HG02885 (cell line): ENCODE measurements at regions not wholly inside any gene's neighbourhood (a gene's known extent, or its start where the extent isn't known, plus 50 kb on each side); places are given as distances from the start of the nearest gene placed in this dataset.

ENCODE experiments used
- ATAC-seq: cut with Tn5 transposase; IDR thresholded peaks from one replicate; pipeline ENCODE4 v1.9.1; 2021; ENCODE audit warnings: mild to moderate bottlenecking; ENCODE audit not compliant: unreplicated experiment, poor library complexity

DNA sequence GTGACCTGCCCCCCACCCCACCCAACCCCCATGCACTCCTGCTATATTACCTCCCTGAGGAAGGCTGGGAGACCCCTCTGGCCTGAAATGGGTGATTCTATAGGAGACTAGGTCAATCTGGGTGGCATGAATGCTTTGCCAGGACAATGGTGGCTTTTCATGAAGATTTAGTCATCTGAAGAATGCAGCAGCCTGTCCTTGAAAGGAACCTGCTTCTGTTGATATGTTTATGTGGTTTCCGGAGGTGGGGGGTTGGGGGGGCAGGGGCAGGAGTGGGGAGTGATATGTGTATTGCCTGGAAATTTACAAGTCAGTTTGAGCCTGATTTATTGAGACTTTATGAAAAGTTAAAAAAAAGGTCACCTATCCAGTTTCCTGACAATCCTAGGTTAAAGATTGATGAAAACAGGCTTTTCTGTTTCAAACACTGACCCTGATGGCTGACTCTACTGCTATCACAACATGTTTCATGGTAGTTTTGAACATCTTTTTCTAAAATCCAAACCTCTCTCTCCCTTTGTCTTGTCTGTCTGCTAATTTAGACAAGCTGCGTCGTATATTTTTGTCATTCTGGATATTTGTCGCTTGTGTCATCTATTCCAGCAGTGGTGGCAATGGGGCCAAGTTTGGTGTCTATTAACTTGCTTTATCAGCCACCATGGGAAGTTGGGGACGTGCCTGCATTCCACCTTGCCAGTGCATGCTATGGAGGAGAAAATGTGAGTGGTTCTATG, 153.7 kb upstream of the EGFLAM start:
- ATAC-seq, result no peak

DNA sequence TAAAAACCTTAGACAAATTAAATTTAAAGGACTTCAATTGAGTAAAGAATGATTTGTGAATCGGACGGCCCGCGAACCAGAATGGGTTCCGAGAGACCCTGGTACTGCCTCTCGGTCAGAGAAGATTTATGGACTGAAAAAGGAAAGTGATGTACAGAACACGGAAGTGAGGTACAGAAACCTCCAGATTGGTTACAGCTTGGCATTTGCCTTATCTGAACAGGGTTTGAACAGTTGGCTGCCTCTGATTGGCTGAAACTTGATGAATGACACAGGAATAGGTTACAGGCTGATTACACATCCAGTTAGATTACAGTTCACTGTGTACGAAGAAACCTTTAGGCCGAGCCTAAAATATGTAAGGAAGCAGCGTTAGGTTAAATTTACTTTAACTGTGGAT, 156.5 kb upstream of the EGFLAM start:
- no peak for ATAC-seq

DNA sequence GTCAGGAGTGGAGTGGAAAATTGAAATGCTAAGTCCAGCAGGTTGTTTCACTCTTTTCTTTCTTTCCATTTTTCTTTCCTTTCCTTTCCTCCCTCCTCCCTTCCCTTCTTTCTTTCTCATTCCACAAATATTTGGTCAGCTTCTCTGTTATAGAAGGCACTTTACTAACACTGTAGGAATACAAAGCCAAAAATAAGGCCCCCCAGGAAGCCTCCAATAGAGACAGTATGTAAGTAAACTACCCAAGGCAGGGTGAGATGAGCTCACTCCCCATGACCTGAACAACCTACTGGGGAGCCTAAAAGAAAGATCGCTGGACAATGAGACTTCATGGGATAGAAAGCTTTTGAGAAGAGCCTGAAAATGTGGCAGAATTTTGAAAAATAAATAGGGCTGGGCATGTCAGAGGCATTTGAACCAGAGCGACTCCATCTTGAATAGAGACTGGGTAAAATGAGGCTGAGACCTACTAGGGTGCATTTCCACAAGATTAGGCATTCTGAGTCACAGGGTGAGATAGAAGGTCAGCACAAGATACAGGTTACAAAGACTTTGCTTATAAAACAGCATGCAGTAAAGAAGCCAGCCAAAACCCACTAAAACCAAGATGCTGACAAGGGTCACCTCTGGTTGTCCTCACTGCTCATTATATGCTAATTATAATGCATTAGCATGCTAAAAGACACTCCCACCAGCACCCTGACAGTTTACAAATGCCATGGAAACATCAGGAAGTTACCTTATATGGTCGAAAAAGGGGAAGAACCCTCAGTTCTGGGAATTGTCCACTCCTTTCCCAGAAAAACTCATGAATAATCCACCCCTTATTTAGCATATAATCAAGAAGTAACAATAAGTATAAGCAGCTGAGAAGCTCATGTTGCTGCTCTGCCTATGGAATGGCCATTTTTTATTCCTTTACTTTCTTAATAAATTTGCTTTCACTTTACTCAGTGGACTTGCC, 158.9 kb upstream of the EGFLAM start:
- ATAC-seq, result no peak

- no peak for ATAC-seq
Measured at GRCh38 chr5:38094889-38095288, 163.5 kb upstream of the EGFLAM start.

GRCh38 chr5:38093855-38094254, 164.5 kb upstream of the EGFLAM start:
- ATAC-seq, result no peak

- ATAC-seq, result no peak
Measured at GRCh38 chr5:38086777-38087176, 171.6 kb upstream of the EGFLAM start.

- no peak for ATAC-seq
Measured at GRCh38 chr5:38079620-38080402, 178.5 kb upstream of the EGFLAM start.

GRCh38 chr5:38078161-38078560, 180.2 kb upstream of the EGFLAM start:
- ATAC-seq, result no peak

DNA sequence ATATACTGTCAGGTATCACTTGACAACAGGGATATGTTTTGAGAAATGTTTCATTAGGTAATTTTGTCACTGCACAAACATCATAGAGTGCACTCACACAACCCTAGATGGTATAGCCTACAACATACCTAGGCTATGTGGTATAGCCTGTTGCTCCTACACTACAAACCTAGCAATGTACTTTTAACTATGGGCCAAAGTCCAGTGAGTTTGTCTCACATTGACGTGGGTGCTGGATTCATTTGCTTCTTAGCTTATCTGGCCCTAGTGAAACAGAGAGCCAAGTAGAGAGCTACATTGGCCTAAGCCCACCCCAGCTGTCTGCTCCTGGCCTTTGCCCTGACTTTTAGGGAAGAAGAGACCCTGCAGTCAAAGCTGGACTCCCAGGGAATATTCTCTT, 180.7 kb upstream of the EGFLAM start:
- ATAC-seq, result no peak

DNA sequence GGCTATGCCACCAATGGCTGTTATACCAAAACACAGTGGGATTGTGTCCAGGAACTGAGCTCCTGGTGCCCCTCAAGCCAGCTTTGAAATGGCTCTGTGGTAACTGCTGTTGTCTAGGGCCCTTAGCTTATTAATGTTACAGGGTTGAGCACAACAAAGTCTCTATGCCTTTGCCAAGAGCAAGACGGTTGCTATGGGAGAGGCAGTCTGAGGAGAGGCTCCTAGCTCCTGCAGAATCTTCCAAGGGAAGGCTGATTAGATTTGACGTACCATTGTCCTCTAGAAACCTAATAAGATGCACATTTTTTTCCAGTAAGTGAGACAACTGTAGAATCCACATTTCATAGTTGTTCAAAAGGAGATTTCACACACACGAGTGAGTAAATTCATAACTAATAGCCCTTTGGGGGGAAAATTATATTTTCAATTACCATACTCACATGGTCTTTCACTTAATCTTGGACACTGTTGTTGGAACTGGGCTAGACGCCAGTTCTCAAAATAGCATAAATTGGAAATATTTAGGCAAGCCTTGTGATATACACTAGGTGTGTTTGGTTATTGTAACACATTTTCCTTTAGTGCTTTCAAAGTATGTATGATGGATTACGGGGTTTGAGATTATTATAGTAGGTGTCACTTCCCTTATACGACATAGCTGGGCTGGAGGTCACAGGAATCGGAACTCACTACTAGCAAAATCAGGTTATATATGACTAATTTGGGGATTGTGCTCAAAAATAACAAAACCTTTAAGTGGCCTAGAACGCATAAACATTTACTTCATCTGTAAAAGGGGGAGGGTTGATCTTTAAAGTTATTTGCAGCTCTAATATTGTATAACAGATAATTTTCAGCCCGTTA, 186.3 kb upstream of the EGFLAM start:
- ATAC-seq, result no peak

- no peak for ATAC-seq
Measured at GRCh38 chr5:38070304-38070950, 187.9 kb upstream of the EGFLAM start.

- no peak for ATAC-seq
Measured at GRCh38 chr5:38069360-38069759, 189.0 kb upstream of the EGFLAM start.

- ATAC-seq, result no peak
Measured at GRCh38 chr5:38060354-38060753, 198.0 kb upstream of the EGFLAM start.

- no peak for ATAC-seq
Measured at GRCh38 chr5:38059876-38060275, 198.5 kb upstream of the EGFLAM start.

- ATAC-seq, result no peak
Measured at GRCh38 chr5:38051711-38052511, 206.4 kb upstream of the EGFLAM start.

DNA sequence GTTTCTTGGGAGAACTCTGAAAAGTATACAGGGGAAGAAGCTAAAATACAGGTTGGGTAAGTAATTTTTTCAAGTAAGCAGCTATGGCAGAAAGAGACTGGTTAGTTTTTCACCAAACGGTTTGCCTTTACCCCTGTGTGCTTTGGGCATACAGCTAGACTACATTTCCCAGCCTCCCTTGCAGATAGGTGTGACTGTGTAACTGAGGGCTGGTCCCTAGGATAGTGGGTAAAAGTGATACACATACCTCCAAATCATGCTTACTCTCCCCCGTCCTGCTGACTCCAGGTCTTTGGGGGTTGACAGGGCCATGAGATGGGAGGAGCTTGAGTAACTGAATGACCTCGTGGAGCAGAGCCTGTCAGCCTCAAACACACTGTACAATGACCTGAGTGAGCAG, 208.6 kb upstream of the GDNF start:
- no peak for ATAC-seq

GRCh38 chr5:38046103-38046502, 206.3 kb upstream of the GDNF start:
- no peak for ATAC-seq

DNA sequence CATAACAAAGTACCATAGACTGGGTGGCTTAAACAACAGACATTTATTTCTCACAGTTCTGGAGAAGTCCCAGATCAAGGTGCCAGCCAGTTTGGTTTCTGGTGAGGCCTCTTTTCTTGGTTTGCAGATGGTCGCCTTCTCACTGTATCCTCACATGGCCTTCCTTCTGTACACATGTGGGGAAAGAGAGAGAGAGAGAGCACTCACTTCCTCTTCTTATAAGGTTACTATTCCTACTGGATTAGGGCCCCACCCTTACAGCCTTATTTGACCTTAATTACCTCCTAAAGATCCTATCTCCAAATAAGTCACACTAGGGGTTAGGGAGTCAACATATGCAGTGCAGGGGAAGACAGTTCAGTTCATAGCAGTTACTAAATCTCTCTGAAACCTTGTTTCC, 205.6 kb upstream of the GDNF start:
- ATAC-seq, result no peak

DNA sequence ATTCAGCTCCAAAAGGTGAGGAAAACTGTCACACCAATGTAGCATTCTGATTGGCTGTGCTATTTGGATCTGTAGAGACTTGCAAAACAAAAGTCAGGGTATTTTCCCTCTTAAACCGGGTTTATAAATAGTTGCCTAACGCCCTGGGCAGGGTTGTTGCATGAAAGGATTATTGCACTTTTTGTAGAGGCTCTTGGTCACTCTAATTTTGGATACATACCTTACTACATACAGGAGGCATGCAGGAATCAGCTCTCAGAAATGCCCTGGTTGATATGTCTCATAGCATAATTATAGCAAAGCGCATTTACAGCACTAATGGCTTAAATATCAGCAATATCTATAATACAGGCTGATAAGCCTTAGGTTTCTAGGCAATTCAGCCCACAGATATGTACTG, 200.0 kb upstream of the GDNF start:
- ATAC-seq, result no peak
